GM19452 (cell line): ENCODE measurements at regions not wholly inside any gene's neighbourhood (a gene's known extent, or its start where the extent isn't known, plus 50 kb on each side); places are given as distances from the start of the nearest gene placed in this dataset.
"Not testable (repeated sequence)": the region's sequence is repeated elsewhere in the genome, so short reads cannot be mapped to it uniquely, and the experiment has no call there.

Source experiments
- ATAC-seq: cut with Tn5 transposase; IDR thresholded peaks from one replicate; pipeline ENCODE4 v1.9.1; 2021; ENCODE audit not compliant: unreplicated experiment

DNA sequence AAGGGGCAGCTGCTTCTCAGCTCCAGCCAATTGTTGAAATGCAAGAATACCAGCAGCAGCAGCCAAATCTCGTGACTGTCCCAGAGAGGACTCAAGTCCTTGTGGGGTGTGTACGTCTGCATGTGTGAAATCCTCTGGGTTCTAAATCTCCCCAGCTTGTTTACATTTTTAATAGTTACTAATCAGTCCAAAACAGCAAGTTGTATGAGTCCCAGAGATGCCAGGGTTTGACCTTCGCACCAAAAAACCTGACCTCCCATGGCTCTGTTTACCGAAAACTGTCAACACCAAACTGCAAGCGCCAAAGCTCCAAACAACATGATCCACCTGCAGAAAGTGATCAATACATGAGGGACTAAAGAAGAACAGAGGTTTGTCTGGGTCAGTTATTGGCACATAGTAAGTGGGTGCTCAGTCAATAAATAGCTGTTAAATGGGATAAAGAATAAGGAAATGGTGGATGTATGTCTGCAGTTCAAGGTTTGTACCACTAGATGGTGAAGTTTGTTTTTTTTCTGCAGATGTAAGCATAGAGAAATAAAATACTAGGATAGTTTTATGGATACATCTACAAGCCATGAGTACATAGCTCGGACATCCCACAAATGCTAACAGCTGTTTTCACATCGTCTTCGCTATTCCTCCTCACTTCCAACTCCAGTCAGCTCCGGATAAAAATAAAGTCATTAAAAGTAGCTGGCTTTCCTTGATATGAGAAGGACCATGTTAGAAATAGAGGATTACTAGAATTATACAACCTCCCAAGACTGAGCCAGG, 85.3 kb upstream of the ADRB2 start:
- ATAC-seq, result no peak

DNA sequence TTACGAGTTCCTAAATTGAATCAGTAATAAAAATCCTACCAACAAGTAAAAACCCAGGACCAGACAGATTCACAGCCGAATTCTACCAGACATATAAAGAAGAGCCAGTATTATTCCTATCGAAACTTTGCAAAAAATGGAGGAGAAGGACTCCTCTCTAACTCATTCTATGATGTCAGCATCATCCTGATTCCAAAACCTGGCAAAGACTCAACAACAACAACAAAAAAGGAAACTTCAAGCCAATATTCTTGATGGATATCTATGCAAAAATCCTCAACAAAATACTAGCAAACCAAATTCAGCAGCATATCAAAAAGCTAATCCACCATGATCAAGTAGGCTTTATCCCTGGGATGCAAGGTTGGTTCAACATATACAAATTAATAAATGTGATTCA, 84.6 kb upstream of the ADRB2 start:
- not testable (repeated sequence) for ATAC-seq

DNA sequence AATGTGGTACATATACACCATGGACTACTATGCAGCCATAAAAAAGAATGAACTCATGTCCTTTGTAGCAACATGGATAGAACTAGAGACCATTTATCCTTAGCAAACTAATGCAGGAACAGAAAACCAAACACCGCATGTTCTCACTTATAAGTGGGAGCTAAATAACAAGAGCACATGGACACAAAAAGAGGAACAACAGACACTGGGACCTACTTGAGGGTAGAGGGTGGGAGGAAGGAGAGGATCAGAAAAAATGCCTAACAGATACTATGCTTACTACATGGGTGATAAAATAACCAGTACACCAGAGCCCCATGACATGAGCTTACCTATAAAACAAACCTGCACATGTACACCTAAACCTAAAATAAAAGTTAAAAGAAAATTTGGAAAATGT, 82.0 kb upstream of the ADRB2 start:
- ATAC-seq, result not testable (repeated sequence)

DNA sequence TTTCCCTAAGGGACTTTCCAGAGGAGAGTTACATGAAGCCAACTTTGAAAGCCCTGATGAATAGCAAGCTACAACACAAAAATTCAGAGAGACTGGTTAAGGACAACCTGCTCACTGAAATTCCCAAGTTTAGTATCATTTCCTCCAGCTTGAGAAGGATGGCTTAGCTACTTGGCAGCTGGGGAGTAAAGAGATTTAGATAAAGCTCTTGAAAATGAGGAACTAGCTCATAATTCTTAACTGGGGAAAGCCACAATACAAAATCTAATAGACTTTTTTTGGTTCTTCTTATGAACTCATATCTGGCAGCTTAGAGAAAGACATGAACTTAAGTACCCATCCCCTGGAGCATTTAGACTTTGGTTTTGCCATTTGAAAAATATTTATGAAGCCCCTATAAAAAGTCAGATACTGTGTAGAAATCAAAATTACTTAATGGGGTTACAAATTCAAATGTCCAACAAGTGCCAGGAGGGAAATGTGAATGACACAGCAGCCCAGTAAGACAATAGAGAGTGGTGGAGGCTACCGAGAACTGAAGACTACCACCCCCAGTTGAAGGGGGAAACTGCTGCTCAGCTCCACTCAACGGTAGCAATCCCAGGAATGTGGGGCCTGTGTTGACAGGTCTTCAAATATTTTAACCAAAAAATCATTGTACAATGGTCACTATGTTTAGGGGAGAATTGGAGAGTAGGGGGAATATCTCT, 79.4 kb upstream of the ADRB2 start:
- ATAC-seq, result peak; percentile 91

DNA sequence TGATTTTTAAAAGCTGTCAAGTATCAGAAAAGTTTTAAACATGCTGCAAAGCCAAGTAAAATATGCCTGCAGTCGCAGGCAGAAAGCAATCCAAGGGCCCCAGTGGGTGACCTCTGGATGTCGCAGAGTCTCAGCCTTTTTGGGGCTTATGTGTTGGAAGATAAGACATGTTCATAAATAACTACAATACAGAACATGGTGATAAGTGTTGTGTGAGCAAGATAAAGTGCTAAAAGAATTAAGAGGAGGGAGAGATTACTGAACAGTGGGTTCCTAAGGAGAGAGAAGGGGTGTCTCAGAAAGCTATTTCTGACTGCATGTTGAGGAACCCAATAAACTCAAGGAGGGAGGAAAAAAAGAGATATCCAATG, 78.9 kb upstream of the ADRB2 start:
- no peak for ATAC-seq

DNA sequence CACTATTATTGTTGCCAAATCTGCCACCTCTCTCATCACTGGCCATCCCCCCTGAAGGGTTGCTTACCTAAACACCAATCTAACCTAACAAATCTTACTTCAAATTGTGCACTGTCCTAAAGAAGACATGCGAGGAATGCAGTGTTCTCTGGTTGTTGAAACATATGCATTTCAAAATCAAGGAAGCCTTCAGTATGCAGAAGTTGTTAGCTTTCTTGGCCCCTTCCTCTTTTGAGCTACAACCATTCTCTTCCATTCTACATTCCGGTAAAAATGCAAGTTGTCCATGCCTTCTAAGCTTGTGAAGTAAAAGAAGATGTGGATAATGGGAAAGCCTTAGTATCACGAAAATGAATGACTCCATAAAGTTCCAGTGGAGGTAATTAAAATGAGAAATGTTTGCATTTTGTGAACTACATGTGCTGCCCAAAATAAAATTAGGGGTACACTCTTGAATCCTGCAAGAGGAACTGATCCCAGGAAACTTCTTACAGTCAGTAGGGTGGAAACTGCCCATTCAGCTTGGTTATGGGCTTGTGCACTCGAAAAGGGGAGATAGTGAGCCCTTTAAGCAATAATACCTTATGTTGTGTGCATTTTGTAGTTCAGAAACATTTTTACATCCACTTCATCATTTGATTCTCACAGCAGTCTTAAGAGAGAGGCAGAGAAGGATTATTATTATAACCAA, 77.6 kb upstream of the ADRB2 start:
- no peak for ATAC-seq

DNA sequence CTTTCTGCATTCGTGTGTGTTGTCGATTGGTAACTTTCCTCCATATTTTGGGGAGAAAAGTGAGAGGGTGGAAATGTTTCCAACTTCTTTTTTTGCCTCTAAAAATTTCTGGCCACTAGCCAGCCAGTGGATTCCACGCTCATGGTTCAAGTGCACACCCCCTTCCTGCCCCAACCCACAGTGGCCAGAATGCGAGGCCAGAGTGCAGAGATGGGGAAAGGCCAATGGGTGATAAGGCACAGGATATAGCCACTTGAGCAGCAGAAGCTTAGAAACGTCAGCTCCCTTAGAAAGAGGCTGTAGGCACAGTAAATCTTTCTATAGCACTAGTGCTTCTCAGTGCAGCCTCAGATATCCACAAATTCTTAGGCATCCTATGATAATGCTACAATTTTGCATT, 75.8 kb upstream of the ADRB2 start:
- ATAC-seq, result no peak

DNA sequence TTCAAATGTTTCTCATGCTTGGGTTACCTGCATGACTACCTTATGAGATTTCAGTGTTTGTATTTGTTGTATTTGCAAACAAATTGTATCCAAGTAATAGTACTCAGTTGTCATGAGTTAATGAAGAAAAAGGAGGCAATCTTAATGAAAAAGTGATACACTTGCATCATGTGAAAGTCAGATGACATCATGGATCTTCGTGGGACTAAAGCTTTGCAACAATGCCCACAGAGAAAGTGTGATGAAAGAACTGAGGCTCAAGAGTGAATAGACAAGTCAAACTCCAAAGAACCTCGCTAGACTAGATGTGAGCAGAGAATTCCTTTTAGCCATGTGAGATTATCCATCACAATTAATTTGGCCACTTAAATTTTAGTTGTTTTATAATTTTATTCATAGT, 75.4 kb upstream of the ADRB2 start:
- no peak for ATAC-seq

DNA sequence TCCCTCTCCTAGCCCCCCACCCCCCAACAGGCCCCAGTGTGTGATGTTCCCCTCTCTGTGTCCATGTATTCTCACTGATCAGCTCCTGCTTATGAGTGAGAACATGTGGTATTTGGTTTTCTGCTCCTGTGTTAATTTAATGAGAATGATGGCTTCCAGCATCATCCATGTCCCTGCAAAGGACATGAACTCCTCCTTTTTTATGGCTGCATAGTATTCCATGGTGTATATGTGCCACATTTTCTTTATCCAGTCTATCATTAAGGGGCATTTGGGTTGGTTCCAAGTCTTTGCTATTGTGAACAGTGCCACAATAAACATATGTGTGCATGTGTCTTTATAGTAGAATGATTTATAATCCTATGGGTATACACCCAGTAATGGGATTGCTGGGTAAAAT, 74.0 kb upstream of the ADRB2 start:
- not testable (repeated sequence) for ATAC-seq

DNA sequence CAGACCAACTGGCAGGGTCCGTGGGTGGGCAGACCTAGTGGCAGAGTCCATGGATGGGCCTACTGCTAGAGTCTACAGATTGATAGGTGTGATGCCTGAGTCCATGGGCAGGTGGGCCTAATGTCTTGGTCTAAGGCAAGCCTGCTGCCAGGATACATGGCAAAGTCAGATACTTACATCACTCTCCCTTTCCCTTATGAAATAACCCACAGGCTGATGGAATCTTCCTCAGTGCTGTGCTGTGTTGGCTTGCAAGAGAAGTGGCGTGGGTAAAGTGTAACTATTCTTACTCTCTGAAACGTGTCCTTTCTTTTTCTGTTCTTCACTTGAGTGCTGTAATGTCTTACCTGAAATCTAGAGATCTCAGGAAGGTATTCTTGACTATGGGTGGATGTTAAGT, 67.3 kb upstream of the ADRB2 start:
- no peak for ATAC-seq

DNA sequence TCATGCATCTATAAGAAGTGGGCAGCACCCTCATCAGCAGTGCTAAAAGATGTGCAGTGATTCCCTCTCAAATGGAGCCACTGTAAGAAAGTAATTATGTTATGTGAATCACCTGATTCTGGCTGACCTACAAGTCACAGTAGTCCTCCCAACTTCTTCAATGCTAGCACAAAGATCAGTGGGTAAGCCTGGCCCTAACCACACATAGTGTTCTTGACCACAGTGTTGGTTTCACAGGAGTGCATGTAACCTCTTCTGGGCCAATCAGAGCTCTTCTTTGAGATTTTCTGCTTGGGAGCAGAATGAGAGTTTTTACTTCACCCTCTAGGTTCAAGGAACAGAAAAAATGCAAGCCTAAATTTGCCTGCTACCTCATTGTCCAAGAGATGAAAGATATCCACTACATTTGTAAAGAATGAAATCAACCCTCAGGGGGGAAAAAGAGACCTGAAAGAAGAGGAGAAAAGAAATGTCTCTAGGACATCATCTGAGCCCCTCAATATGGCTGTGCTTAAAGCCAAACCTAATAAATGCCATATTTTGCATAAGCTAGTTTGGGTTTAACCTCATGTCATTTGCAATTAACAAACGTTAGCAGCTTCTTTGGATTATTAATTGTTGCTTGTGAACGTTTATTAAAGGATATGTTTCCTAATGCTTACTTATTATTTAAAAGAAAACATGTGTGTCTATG, 65.3 kb upstream of the ADRB2 start:
- ATAC-seq, result peak; percentile 100

DNA sequence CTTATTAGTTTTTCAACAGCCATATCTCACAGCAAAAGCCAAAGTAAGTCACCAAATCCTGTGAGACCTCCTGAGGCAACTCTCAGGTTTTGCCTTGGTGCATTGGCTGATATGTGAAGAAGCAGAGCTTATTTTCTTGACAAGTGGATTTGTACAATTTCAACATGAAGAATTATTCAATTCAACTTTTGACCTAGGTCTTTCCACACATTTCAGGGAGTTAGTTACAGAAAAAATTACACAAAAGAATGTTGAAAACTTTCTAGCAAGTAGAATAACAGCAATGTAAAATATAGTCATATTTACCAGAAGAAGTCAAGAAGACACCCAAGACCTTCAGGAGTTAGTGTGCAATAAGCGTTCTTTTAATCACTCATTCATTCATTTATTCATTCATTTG, 62.4 kb upstream of the ADRB2 start:
- no peak for ATAC-seq

DNA sequence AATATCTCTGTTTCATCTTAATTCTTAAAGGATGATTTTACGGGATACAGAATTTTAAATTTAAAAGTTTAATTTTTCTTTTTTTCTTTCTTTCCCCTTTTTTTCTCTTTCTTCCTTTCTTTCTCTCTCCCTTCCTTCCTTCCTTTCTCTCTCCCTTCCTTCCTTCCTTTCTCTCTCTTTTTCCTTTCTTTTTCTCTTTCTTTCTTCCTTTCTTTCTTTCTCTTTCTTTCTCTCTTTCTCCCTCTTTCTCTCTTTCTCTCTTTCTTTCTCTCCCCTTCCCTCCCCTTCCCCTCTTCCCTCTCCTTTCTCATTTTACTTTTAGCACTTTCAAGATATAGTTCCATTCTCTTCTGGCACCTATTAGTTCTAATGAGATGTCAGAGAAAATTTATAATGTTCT, 61.4 kb upstream of the ADRB2 start:
- no peak for ATAC-seq

DNA sequence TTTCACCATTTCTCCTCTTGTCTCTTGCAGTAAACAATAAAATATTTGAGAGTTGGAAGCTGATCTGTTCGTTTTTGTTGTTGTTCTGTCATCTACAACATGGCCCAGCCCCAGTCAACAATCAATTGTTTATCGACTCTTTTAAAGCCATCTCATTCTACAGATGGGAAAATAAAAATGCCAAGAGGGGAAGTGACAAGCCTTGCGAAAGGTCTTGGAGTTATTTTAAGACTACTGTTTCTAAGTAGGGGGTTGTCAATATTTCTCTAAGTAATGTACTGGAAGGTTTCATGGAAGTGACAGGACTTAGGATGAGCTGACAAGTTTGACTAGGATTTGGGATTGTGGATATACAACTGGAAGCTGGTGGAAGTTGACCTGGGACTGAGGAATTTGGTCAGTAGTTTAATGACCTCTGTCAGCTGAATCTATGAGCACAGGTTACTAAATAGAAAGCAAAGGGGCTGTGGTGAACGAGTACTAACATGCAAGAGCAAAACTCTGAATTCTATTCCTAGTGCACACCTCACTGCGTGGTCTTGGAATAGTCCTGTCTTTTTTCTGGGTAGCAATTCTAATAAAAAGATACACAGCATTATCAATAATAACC, 57.5 kb upstream of the ADRB2 start:
- no peak for ATAC-seq

DNA sequence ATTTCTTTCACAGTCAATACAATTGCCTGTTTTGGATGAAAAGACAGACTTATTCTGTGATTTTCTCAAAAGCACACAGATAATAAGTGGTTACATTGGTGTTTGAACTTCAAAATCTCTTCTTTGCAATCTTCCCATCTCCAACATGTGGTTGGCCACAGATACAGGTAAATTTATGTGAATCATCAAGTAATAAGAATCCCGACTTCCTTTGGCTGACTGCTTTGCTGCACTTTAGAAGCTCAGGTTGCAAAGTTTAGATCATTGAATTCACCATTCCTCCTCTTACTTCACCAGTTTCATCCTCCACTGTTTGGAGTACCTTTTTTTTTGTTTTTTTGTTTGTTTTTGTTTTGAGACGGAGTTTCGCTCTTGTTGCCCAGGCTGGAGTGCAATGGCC, 56.5 kb upstream of the ADRB2 start:
- no peak for ATAC-seq

DNA sequence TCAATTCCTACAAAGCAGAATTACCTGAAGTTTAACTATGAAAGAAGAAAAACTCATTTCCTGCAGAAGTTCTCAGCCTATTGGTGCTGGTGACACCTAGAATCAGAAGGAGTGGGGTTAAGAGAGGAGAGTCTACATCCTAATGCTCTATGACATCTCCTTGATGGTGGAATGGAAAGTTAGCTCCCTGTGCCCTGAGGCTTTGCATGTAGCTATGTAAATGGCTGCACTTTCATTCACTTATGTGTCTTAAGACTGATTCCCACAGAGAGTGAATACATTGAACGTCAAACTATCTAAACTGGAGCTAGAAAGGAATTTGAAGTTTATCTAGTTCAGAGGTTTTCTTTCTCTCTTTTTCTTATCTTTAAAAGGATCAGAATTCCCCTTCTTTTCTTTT, 52.1 kb upstream of the ADRB2 start:
- no peak for ATAC-seq

DNA sequence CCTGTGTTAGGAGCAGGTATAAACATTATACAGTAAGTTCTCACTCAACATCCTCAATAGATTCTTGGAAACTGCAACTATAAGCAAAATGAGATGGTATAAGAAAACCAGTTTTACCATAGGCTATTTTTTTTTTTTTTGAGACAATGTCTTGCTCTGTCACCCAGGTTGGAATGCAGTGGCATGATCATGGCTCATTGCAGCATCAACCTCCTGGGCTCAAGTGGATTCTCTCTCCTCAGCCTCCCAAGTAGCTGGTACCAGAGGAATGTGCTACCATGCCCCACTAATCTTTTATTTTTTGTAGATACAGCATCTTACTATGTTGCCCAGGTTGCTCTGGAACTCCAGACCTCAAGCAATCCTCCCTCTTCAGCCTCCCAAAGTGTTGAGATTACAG, 50.1 kb upstream of the ADRB2 start:
- no peak for ATAC-seq
